ENCODE measurements at regions not wholly inside any gene's neighbourhood (a gene's known extent, or its start where the extent isn't known, plus 50 kb on each side); places are given as distances from the start of the nearest gene placed in this dataset.

- Histone ChIP-seq H3K27ac (ENCODE audit: low read depth, low read length, poor library complexity, severe bottlenecking) (no peak overlapping the region), H3K36me3 (ENCODE audit: insufficient read depth, low read length) (no peaks in the 10 kb centered on the region), H4K20me1 (ENCODE audit: insufficient read depth, low read length) (no peaks in the 10 kb centered on the region), H3K4me3 (ENCODE audit: low read depth, low read length, poor library complexity, severe bottlenecking) (no peak overlapping the region), H3K4me2 (ENCODE audit: low read length) (no peak overlapping the region), H3K79me2 (ENCODE audit: insufficient read depth, low read depth, low read length) (no peaks in the 10 kb centered on the region), H3K9me2 (ENCODE audit: insufficient read depth, low read length) (no peaks in the 10 kb centered on the region), H3K4me1 (ENCODE audit: insufficient read depth, low read length, poor library complexity, severe bottlenecking) (no peaks in the 10 kb centered on the region), H3K9me3 (ENCODE audit: low read length) (no peaks in the 10 kb centered on the region), H2AFZ (ENCODE audit: low read length) (no peak overlapping the region)
- ChIA-PET POLR2A (interaction anchor here (0.6 to 1.0 kb wide), 4 partner anchors 10 to 57 kb away, joined by 3 read pairs; no protein-coding TSS in a partner anchor), CTCF (ENCODE audit: unreplicated experiment) (no interaction called here)
- no peak for TF ChIP-seq CTCF (conservative IDR thresholded peaks at IDR 0.05; ENCODE audit: low read length)
- no peak for TF ChIP-seq EZH2phosphoT487 (IDR thresholded peaks at IDR 0.05; ENCODE audit: borderline replicate concordance, low read depth, low read length)
- BruUV-seq (replicated peaks), result no TSS peak
- intact Hi-C loops (cut with micrococcal nuclease; ENCODE audit: unreplicated experiment), result no loop called here
- no peak for DNase-seq (ENCODE audit: low spot score)
Observed at GRCh38 chr6:126548300-126548699, 208.4 kb downstream of the CENPW start.

GRCh38 chr6:126550323-126550722 is 210.4 kb downstream of the CENPW start:
- intact Hi-C loops (cut with micrococcal nuclease; ENCODE audit: unreplicated experiment), result no loop called here
- no peaks in the 10 kb centered on the region for H4K20me1 ChIP-seq (ENCODE audit: insufficient read depth, low read length)
- ChIA-PET POLR2A (no interaction called here), CTCF (ENCODE audit: unreplicated experiment) (no interaction called here)
- no peak for TF ChIP-seq CTCF (conservative IDR thresholded peaks at IDR 0.05; ENCODE audit: low read length)
- TF ChIP-seq EZH2phosphoT487 (IDR thresholded peaks at IDR 0.05; ENCODE audit: borderline replicate concordance, low read depth, low read length), result no peak
- H3K36me3 ChIP-seq (ENCODE audit: insufficient read depth, low read length), result no peaks in the 10 kb centered on the region
- H3K4me3 ChIP-seq (ENCODE audit: low read depth, low read length, poor library complexity, severe bottlenecking), result no peak overlapping the region
- H3K4me1 ChIP-seq (ENCODE audit: insufficient read depth, low read length, poor library complexity, severe bottlenecking), result no peaks in the 10 kb centered on the region
- H3K9me2 ChIP-seq (ENCODE audit: insufficient read depth, low read length), result no peaks in the 10 kb centered on the region
- H3K4me2 ChIP-seq (ENCODE audit: low read length), result no peak overlapping the region
- no peaks in the 10 kb centered on the region for H3K79me2 ChIP-seq (ENCODE audit: insufficient read depth, low read depth, low read length)
- BruUV-seq (replicated peaks), result no TSS peak
- no peak overlapping the region for H3K27ac ChIP-seq (ENCODE audit: low read depth, low read length, poor library complexity, severe bottlenecking)
- H2AFZ ChIP-seq (ENCODE audit: low read length), result no peak overlapping the region
- H3K9me3 ChIP-seq (ENCODE audit: low read length), result no peaks in the 10 kb centered on the region
- no peak for DNase-seq (ENCODE audit: low spot score)

GRCh38 chr6:126551832-126552231 is 211.9 kb downstream of the CENPW start:
- intact Hi-C loops (cut with micrococcal nuclease; ENCODE audit: unreplicated experiment), result no loop called here
- H3K36me3 ChIP-seq (ENCODE audit: insufficient read depth, low read length), result no peaks in the 10 kb centered on the region
- no peaks in the 10 kb centered on the region for H3K9me2 ChIP-seq (ENCODE audit: insufficient read depth, low read length)
- no peak for TF ChIP-seq EZH2phosphoT487 (IDR thresholded peaks at IDR 0.05; ENCODE audit: borderline replicate concordance, low read depth, low read length)
- TF ChIP-seq CTCF (conservative IDR thresholded peaks at IDR 0.05; ENCODE audit: low read length), result no peak
- DNase-seq (ENCODE audit: low spot score), result no peak
- CTCF ChIA-PET (ENCODE audit: unreplicated experiment), result no interaction called here
- no peak overlapping the region for H3K27ac ChIP-seq (ENCODE audit: low read depth, low read length, poor library complexity, severe bottlenecking)
- no peak overlapping the region for H3K4me2 ChIP-seq (ENCODE audit: low read length)
- H3K79me2 ChIP-seq (ENCODE audit: insufficient read depth, low read depth, low read length), result no peaks in the 10 kb centered on the region
- H3K9me3 ChIP-seq (ENCODE audit: low read length), result no peaks in the 10 kb centered on the region
- no peaks in the 10 kb centered on the region for H4K20me1 ChIP-seq (ENCODE audit: insufficient read depth, low read length)
- H2AFZ ChIP-seq (ENCODE audit: low read length), result no peak overlapping the region
- no peak overlapping the region for H3K4me3 ChIP-seq (ENCODE audit: low read depth, low read length, poor library complexity, severe bottlenecking)
- no TSS peak for BruUV-seq (replicated peaks)
- no peaks in the 10 kb centered on the region for H3K4me1 ChIP-seq (ENCODE audit: insufficient read depth, low read length, poor library complexity, severe bottlenecking)
- POLR2A ChIA-PET, result no interaction called here
